HepG2 (cell line): ENCODE measurements at regions not wholly inside any gene's neighbourhood (a gene's known extent, or its start where the extent isn't known, plus 50 kb on each side); places are given as distances from the start of the nearest gene placed in this dataset.

Experiments used
- ATF2 ChIP-seq: sonication (generic); formaldehyde crosslinking; IDR thresholded peaks from 2 replicates; pipeline ENCODE4 v1.4.0; 2020; ENCODE audit warnings: missing genetic modification reagents
- CREBL2 ChIP-seq: sonication (generic); formaldehyde crosslinking; IDR thresholded peaks from 2 replicates; pipeline ENCODE4 v1.8.1; 2023; ENCODE audit warnings: missing genetic modification reagents, mild to moderate bottlenecking, borderline replicate concordance
- GLMP ChIP-seq: sonication (generic); formaldehyde crosslinking; IDR thresholded peaks from 2 replicates; pipeline ENCODE4 v1.9.0; 2021; ENCODE audit warnings: missing genetic modification reagents, mild to moderate bottlenecking, borderline replicate concordance
- HDAC1 ChIP-seq: sonication (generic); formaldehyde crosslinking; IDR thresholded peaks from 2 replicates; pipeline ENCODE4 v1.5.1; 2020; ENCODE audit warnings: mild to moderate bottlenecking, missing genetic modification reagents
- HNF4A ChIP-seq: sonication (generic); formaldehyde crosslinking; IDR thresholded peaks from 2 replicates; pipeline ENCODE4 v1.4.0; 2020; ENCODE audit warnings: missing genetic modification reagents
- IRF9 ChIP-seq: sonication (generic); formaldehyde crosslinking; IDR thresholded peaks from 2 replicates; pipeline ENCODE4 v1.8.0; 2022; ENCODE audit warnings: missing genetic modification reagents, mild to moderate bottlenecking, borderline replicate concordance
- NFE2 ChIP-seq: sonication (generic); formaldehyde crosslinking; IDR thresholded peaks from 2 replicates; pipeline ENCODE4 v1.4.0; 2020; ENCODE audit warnings: missing genetic modification reagents
- PATZ1 ChIP-seq: sonication (generic); formaldehyde crosslinking; IDR thresholded peaks from 2 replicates; pipeline ENCODE4 v1.4.0; 2020; ENCODE audit warnings: missing genetic modification reagents
- RNF219 ChIP-seq: sonication (generic); formaldehyde crosslinking; IDR thresholded peaks from 2 replicates; pipeline ENCODE4 v1.5.0; 2020; ENCODE audit warnings: mild to moderate bottlenecking, missing genetic modification reagents
- SAFB2 ChIP-seq: sonication (generic); formaldehyde crosslinking; IDR thresholded peaks from 2 replicates; pipeline ENCODE4 v1.5.1; 2020; ENCODE audit warnings: missing genetic modification reagents, low read depth, mild to moderate bottlenecking, borderline replicate concordance
- SATB2 ChIP-seq: sonication (generic); formaldehyde crosslinking; IDR thresholded peaks from 2 replicates; pipeline ENCODE4 v1.5.0; 2020; ENCODE audit warnings: missing genetic modification reagents
- XRCC5 ChIP-seq: fragments of 200-400 bp; formaldehyde crosslinking; optimal IDR thresholded peaks from 2 replicates; pipeline ENCODE3; 2017; ENCODE audit warnings: mild to moderate bottlenecking, low read length
- ZFP91 ChIP-seq: sonication (generic); formaldehyde crosslinking; IDR thresholded peaks from 2 replicates; pipeline ENCODE4 v1.9.0; 2022; ENCODE audit warnings: missing genetic modification reagents, mild to moderate bottlenecking, borderline replicate concordance
- ZNF414 ChIP-seq: sonication (generic); formaldehyde crosslinking; IDR thresholded peaks from 2 replicates; pipeline ENCODE4 v1.5.0; 2020; ENCODE audit warnings: missing genetic modification reagents
- ZNF543 ChIP-seq: sonication (generic); formaldehyde crosslinking; IDR thresholded peaks from 2 replicates; pipeline ENCODE4 v1.4.0; 2020; ENCODE audit warnings: mild to moderate bottlenecking, missing genetic modification reagents
- ZNF572 ChIP-seq: sonication (generic); formaldehyde crosslinking; IDR thresholded peaks from 2 replicates; pipeline ENCODE4 v1.5.1; 2020; ENCODE audit warnings: mild to moderate bottlenecking, missing genetic modification reagents
- ZNF850 ChIP-seq: sonication (generic); formaldehyde crosslinking; conservative IDR thresholded peaks from 2 replicates; pipeline ENCODE4 v1.9.0; 2021; ENCODE audit warnings: mild to moderate bottlenecking, missing genetic modification reagents

GRCh38 chr1:157240495-157241184 is 102.4 kb upstream of the ETV3 start (continued):
- TF ChIP-seq SAFB2 (CRISPR knock-in tag) (no peak), ZNF414 (peak; percentile 46), ZNF850 (no peak), ZFP91 (CRISPR knock-in tag) (no peak), GLMP (CRISPR knock-in tag) (no peak), HDAC1 (CRISPR knock-in tag) (peak; percentile 74), NFE2 (CRISPR knock-in tag) (no peak), XRCC5 (peak; percentile 68), ZNF572 (CRISPR knock-in tag) (no peak), PATZ1 (CRISPR knock-in tag) (peak; percentile 99), ZNF543 (peak; percentile 82), IRF9 (no peak), SATB2 (CRISPR knock-in tag) (no peak), ATF2 (peak; percentile 49), CREBL2 (CRISPR knock-in tag) (no peak), HNF4A (CRISPR knock-in tag) (peak; percentile 98), RNF219 (CRISPR knock-in tag) (no peak)
